SKM-1 treated with dmso at 0.1 percent for 144 hours (cell line): ENCODE measurements at regions not wholly inside any gene's neighbourhood (a gene's known extent, or its start where the extent isn't known, plus 50 kb on each side); places are given as distances from the start of the nearest gene placed in this dataset.
"Not testable (repeated sequence)": the region's sequence is repeated elsewhere in the genome, so short reads cannot be mapped to it uniquely, and the experiment has no call there.

Experiments used
- DNase-seq: peaks from one replicate; lab custom pipeline; 2025; ENCODE audit not compliant: unreplicated experiment; lab: John Stamatoyannopoulos, UW

- no peak for DNase-seq
Observed at GRCh38 chr2:49686897-49687442, 532.7 kb upstream of the FSHR start.

- no peak for DNase-seq
Observed at GRCh38 chr2:49686291-49686690, 532.0 kb upstream of the FSHR start.

- DNase-seq, result no peak
Observed at GRCh38 chr2:49677227-49677626, 522.9 kb upstream of the FSHR start.

DNA sequence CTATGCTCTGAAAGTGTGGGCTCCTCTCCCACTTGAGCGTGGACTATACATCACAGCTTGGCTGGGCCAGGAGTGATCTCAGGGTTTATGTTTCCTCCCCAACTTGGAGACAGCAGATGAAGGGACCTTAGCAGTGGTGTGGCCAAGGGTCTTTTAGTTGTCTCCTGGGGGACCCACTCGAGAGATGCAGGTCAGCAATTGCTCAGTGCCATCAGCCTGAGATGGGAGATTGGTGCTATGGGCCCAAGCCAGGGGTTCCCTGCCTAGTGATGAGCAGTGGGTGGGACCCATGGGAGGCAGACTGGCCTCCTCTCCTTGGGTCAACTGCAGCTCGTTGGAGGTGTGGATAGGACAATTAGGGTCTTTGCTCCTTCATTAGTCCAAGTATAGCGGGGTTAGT is 510.5 kb upstream of the FSHR start:
- no peak for DNase-seq

- no peak for DNase-seq
Observed at GRCh38 chr2:49661809-49662208, 507.5 kb upstream of the FSHR start.

GRCh38 chr2:49656853-49657252 is 502.5 kb upstream of the FSHR start:
- DNase-seq, result no peak

GRCh38 chr2:49643149-49643548 is 488.8 kb upstream of the FSHR start:
- DNase-seq, result no peak

DNA sequence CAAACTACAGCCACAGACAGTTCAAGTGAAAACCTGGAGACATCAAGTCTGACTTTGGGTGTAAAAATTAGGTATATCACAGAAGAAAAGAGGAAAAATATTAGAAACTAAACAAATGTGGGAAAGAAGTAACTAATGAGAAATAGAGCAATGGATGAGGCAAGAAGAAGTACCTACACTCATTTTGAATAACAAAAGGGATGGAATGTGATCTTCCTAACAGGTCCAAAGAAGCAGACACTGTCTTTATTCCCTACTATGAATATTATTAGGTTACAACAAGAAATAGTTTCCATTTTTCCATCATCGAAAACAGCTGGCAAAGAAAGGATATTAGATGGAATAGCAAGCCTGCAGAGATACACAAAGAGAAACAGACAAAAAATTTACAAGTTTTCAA is 486.3 kb upstream of the FSHR start:
- no peak for DNase-seq

DNA sequence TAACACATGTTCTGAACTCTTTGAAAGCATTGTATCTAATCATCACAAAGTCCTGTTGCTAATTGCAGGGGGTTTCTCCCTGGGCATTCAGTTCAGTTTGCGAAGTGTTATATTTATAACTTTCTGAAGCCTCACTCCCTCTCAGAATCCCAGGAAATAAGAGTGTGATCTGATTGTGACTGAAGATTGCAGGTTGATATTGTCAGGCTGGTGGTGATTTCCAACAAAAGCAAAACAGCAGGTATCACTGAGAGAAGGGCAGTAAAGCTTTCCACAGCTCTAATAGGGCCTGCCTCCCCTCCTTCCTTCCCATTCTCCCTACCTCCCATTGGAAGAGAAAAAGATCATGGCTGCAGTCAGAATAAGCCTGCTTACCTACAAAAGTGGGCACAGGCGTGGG is 466.7 kb upstream of the FSHR start:
- no peak for DNase-seq

DNA sequence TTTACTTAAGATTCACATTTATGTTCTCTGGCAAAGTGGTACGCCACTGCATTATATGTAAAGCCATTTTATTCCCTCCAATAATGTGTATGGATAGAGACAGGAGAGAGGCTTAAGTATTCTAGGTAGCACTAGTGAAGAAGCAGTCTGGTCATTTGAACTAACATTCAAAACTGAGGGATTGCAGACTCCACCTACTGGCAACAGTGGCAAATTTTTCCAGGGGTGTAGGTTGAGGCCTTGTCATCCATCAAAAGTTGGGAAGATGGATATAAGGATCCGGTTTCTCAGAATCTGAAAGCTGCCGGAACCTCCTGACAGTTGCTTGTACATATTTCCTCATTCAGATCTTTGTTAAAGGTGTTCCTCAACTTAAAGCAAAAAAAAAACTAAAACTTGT is 465.5 kb upstream of the FSHR start:
- no peak for DNase-seq

GRCh38 chr2:49618491-49618890 is 464.2 kb upstream of the FSHR start:
- DNase-seq, result no peak

- peak; percentile 45 for DNase-seq
Observed at GRCh38 chr2:49616800-49617199, 462.5 kb upstream of the FSHR start.

DNA sequence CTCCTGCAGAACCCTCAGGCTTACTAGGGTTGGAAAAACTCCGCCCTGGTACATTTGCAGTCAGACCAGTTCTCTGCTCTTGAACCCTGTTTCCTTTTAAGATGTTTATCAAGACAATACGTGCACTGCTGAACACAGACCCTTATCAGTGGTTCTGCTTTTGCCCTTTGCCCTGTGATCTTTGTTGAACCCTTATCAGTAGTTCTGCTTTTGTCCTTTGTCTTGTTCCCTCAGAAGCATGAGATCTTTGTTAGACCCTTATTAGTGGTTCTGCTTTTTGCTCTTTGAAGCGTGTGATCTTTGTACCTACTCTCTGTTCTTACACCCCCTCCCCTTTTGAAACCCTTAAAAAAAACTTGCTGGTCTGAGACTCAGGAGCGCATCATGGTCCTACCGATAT is 457.5 kb upstream of the FSHR start:
- DNase-seq, result not testable (repeated sequence)

- no peak for DNase-seq
Observed at GRCh38 chr2:49600524-49600923, 446.2 kb upstream of the FSHR start.

- DNase-seq, result no peak
Observed at GRCh38 chr2:49598231-49598630, 443.9 kb upstream of the FSHR start.

- no peak for DNase-seq
Observed at GRCh38 chr2:49585921-49586320, 431.6 kb upstream of the FSHR start.

- no peak for DNase-seq
Observed at GRCh38 chr2:49582946-49583345, 428.6 kb upstream of the FSHR start.

- no peak for DNase-seq
Observed at GRCh38 chr2:49577041-49577440, 422.7 kb upstream of the FSHR start.

DNA sequence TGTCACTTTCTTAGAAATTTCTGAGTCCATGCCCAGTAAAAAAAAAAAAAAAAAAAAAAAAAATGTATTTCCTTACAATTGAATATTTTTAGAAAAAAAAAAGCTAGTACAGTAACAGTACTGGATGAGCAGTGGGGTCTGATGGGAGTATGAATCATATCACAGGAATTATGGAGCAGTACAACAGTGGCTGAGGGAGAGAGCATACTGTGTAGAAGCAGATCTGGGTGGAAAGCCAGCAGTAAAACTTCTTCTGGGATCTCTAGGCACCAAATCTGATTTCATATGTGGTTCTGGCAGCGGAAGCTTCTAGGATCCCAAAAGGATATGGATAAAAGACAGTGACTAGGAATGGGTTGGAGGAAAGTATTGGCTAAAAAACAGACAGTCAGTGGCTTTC is 414.9 kb upstream of the FSHR start:
- DNase-seq, result no peak

DNA sequence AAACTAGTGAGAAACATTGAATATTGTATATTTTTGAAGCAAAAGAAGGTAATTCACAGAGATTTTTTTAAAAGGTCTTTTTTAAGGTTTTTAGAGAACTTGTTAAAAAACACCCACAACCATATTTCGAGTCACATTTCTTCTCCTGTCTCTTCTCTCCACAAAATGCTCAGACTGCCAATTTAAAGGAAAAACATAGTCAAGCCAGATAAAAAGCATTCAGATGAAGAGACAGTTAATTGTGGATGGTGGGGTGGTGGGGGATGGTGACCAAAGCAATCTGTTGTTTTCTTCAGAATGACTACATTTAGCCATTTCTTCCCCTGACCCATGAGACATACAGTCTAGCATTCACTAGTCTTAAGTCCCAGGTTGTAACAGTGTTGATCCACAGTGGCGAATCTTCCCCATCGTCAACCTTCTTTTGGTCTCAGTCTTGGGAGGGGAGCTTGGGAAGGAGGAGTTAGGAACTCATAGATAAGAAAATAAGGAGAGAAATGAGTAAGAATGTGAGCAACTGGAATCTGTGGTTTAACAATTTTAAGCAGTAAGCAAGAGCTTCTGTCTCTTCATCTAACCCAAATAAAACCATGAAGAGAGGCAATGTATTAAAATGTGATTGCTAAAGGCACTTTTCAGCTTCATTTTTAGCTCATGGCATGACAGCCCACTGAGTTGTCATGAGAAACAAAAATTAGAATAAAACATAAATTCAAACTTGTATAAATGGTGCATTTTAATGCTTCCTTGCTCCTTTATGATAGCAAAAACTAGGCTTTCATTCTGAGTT is 413.7 kb upstream of the FSHR start:
- no peak for DNase-seq

DNA sequence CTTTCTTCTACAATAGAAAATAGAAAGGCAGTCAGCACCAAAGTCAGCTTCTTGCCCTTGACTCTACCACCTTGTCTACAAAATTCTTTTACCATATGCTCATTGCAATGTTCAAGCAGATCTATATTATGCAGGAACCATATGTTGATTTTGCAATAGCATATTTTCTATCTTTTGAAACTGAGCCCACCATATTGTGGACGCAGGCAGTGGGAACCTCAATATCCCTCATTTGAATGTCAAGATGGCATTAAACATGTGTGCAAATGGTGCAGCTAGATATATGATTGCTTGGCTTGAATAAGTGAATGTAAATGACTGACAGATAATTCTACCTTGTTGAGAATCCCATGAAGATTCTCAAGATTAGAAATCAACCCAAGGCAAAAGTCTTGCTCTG is 412.7 kb upstream of the FSHR start:
- DNase-seq, result no peak

DNA sequence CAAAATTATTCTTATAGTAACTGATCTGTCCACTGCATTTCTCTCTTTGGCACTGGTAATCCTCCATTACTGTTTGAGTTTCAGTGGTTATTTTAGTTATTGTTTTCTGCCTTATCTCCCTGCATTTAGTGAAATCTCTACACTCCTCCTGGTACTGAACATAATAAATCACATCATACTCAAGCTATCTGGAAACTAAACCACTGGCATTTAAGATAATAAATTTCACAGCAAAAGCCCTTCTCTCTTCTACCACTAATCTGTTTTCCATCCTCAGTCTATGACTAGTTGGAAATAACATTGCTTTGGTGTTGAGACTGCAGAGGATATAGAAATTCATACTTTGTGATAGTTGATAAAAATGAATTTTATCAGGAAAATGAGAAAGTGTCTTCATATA is 399.3 kb upstream of the FSHR start:
- no peak for DNase-seq

GRCh38 chr2:49532702-49533101 is 378.4 kb upstream of the FSHR start:
- DNase-seq, result no peak
